BLaER1 (cell line): ENCODE measurements at regions not wholly inside any gene's neighbourhood (a gene's known extent, or its start where the extent isn't known, plus 50 kb on each side); places are given as distances from the start of the nearest gene placed in this dataset.

Experiments used
- H3K27ac ChIP-seq: shearing (Covaris generic); formaldehyde crosslinking; 2 replicates; pipeline ENCODE4 v1.8.1; 2022
- H3K27me3 ChIP-seq: shearing (Covaris generic); formaldehyde crosslinking; 2 replicates; pipeline ENCODE4 v1.8.1; 2022
- H3K36me3 ChIP-seq: shearing (Covaris generic); formaldehyde crosslinking; 2 replicates; pipeline ENCODE4 v1.8.1; 2022
- H3K4me1 ChIP-seq: shearing (Covaris generic); formaldehyde crosslinking; 2 replicates; pipeline ENCODE4 v1.8.1; 2022
- H3K4me2 ChIP-seq: shearing (Covaris generic); formaldehyde crosslinking; 2 replicates; pipeline ENCODE4 v1.8.1; 2022
- H3K4me3 ChIP-seq: shearing (Covaris generic); formaldehyde crosslinking; 2 replicates; pipeline ENCODE4 v1.8.1; 2022
- H3K9ac ChIP-seq: shearing (Covaris generic); formaldehyde crosslinking; 2 replicates; pipeline ENCODE4 v1.8.1; 2022
- H3K9me3 ChIP-seq: shearing (Covaris generic); formaldehyde crosslinking; 2 replicates; pipeline ENCODE4 v1.8.1; 2022
- H4K20me1 ChIP-seq: shearing (Covaris generic); formaldehyde crosslinking; 2 replicates; pipeline ENCODE4 v1.8.1; 2022
- Cebpa-rat ChIP-seq: shearing (Covaris generic); IDR thresholded peaks from 2 replicates; pipeline ENCODE4 v1.8.1; 2022

DNA sequence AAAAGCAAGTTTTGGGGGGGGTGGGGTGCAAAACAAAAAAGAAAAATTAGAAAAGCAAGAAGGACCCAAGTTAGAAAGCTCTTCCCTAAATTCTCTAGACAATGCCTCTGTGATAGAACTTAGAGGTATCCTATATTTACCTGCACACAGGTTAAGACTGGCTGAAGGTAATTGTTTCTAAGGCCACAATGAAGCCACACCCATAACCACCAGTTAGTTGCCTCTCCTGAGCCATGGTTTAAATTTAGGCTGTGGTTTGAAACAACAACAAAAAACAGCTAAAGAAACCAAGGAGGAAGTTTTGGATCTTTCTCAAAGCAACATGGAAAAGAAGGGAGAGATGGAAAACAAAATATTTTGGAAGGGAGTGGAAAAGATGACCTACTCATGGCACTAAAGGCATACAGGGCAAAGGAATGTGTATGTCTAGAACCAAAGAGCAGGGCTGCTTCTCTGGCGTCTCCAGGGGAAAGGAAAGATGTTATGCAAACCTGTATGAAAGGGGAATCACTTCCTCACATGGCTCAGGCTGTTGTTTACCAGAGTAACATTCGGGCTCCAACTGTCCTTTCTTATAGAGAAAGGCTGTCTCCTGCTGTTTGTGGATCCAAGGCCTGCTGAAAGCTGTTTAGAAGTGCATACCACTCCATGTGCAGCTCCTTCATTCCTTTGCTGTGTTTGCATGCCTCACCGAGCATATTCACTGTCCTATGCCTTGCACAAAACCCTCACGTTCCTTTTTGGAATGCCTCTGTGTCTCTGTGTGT is 408.9 kb upstream of the MPDZ start:
- H3K9me3 ChIP-seq, result peaks cover 18% of the 10 kb centered on the region
- H3K9ac ChIP-seq, result no peak overlapping the region
- H4K20me1 ChIP-seq, result no peaks in the 10 kb centered on the region
- no peaks in the 10 kb centered on the region for H3K36me3 ChIP-seq
- no peak overlapping the region for H3K27ac ChIP-seq
- H3K27me3 ChIP-seq, result no peaks in the 10 kb centered on the region
- no peak overlapping the region for H3K4me3 ChIP-seq
- peak overlapping the region; percentile 8; the same call in 1 of the 2 replicates for H3K4me2 ChIP-seq
- peaks cover 20% of the 10 kb centered on the region for H3K4me1 ChIP-seq
- no peak for TF ChIP-seq Cebpa-rat

DNA sequence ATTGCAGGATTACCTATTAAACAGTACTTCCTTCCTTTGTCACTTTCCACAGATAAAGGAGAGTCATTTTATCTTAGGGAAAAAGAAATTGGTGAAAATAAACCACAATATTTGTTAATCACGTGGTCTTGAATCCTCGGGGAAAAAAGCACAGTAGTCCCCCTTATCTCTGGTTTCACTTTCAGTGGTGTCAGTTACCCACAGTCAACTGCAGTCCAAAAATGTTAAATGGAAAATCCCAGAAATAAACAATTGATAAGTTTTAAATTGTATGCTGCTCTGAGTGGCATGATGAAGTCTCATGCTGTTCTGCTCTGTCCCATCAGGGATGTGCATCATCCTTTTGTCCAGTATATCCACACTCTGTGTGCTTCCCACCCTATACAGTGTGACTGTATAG is 405.2 kb upstream of the MPDZ start:
- no peak overlapping the region for H3K27ac ChIP-seq
- H3K36me3 ChIP-seq, result no peaks in the 10 kb centered on the region
- peaks cover 18% of the 10 kb centered on the region for H3K9me3 ChIP-seq
- H3K4me1 ChIP-seq, result peaks cover 20% of the 10 kb centered on the region
- H4K20me1 ChIP-seq, result no peaks in the 10 kb centered on the region
- no peak for TF ChIP-seq Cebpa-rat
- H3K27me3 ChIP-seq, result no peaks in the 10 kb centered on the region
- peak overlapping the region; percentile 46 for H3K4me2 ChIP-seq
- no peak overlapping the region for H3K4me3 ChIP-seq
- no peak overlapping the region for H3K9ac ChIP-seq

GRCh38 chr9:13677801-13678200 is 398.3 kb upstream of the MPDZ start:
- no peak overlapping the region for H3K9ac ChIP-seq
- H3K4me1 ChIP-seq, result no peaks in the 10 kb centered on the region
- no peak overlapping the region for H3K4me2 ChIP-seq
- no peaks in the 10 kb centered on the region for H3K36me3 ChIP-seq
- no peak for TF ChIP-seq Cebpa-rat
- no peaks in the 10 kb centered on the region for H3K27me3 ChIP-seq
- no peaks in the 10 kb centered on the region for H4K20me1 ChIP-seq
- no peak overlapping the region for H3K27ac ChIP-seq
- H3K4me3 ChIP-seq, result no peak overlapping the region
- no peaks in the 10 kb centered on the region; the same call in 1 of the 2 replicates for H3K9me3 ChIP-seq

DNA sequence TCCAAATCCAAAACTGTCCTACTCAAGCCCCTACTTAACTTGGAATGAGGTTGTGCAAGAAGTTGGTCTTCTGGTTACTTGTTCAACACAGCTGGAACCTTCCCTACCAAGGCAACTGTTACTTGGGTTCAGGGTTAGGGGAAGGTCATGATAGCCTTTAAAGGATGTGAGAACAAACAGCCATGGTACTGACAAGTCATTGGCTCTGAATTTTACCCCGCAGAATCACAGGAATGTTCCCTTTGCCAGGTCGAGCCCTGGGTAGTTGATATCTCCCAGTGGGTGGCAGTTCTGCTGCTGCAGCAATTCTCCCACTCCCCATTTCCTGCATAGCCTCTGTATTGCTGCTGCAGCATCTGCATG is 396.1 kb upstream of the MPDZ start:
- TF ChIP-seq Cebpa-rat, result no peak
- Histone ChIP-seq H3K9me3 (no peaks in the 10 kb centered on the region; the same call in 1 of the 2 replicates), H3K4me3 (no peak overlapping the region), H3K4me2 (no peak overlapping the region), H3K36me3 (no peaks in the 10 kb centered on the region), H3K27ac (no peak overlapping the region), H3K4me1 (no peaks in the 10 kb centered on the region), H4K20me1 (no peaks in the 10 kb centered on the region), H3K9ac (no peak overlapping the region), H3K27me3 (no peaks in the 10 kb centered on the region)

DNA sequence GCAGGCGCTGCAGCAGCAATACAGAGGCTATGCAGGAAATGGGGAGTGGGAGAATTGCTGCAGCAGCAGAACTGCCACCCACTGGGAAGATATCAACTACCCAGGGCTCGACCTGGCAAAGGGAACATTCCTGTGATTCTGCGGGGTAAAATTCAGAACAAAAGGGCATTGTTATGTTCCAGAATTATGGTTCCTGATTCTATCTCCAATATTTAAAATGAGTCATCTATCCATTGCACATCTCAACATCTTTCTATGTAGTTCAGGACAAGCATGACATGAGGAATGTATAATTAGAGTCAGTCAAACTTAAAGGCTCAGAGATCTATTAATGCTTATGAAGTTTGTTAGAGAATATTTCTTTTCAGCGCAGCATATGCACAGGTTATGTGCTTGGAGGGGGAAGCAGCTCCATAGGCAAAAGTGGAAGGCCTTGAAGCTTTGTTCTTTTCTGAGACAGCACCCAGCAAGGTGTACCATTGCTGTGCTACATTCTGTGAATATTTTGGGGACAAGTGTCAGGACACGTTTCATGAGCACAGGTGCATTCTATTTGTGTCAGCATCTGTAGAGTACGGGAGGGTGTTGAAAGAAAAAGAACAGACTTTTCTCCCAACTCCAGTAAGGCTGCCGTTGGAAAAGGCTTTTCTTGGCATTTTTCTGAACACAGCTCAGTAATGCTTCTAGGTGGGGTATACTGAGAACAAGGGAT is 395.6 kb upstream of the MPDZ start:
- Histone ChIP-seq H3K4me3 (no peak overlapping the region), H3K9ac (no peak overlapping the region), H3K27ac (no peak overlapping the region), H3K4me2 (no peak overlapping the region), H3K4me1 (no peaks in the 10 kb centered on the region), H4K20me1 (no peaks in the 10 kb centered on the region), H3K27me3 (no peaks in the 10 kb centered on the region), H3K9me3 (no peaks in the 10 kb centered on the region; the same call in 1 of the 2 replicates), H3K36me3 (no peaks in the 10 kb centered on the region)
- TF ChIP-seq Cebpa-rat, result no peak

- H3K4me1 ChIP-seq, result no peaks in the 10 kb centered on the region
- no peak overlapping the region for H3K27ac ChIP-seq
- no peaks in the 10 kb centered on the region for H4K20me1 ChIP-seq
- H3K36me3 ChIP-seq, result no peaks in the 10 kb centered on the region
- H3K9me3 ChIP-seq, result peaks cover 6% of the 10 kb centered on the region; the same call in 1 of the 2 replicates
- H3K9ac ChIP-seq, result no peak overlapping the region
- no peak overlapping the region for H3K4me2 ChIP-seq
- no peak for TF ChIP-seq Cebpa-rat
- H3K4me3 ChIP-seq, result no peak overlapping the region
- H3K27me3 ChIP-seq, result no peaks in the 10 kb centered on the region
Measured at GRCh38 chr9:13673348-13673747, 393.9 kb upstream of the MPDZ start.

DNA sequence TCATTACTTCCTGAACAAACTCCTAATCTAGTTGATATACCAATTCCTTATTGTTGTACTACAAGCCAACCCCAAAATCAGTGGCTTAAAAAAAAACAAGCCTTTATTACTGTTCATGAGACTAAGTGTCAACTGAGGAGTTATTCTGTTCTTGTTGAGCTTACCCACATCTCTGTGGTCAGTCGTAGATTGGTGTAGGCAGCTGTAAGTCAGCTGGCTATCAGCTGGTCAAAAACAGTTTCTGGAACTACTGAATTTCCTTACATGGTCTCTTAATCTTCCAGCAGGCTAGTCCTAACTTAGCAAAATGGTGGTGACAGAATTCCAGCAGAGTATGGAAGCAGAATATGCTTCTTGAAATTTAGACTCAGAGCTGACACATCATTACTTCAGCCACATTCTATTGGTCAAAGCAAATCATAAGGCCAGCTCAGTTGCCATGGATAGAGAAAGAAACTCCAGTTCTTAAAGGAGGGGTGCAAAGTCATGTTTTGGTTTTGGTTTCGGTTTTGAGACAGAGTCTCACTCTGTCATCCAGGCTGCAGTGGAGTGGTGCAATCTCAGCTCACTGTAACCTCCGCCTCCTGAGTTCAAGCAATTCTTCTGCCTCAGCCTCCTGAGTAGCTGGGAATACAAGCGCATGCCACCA is 386.1 kb upstream of the MPDZ start:
- Histone ChIP-seq H3K36me3 (no peaks in the 10 kb centered on the region), H3K4me2 (peak overlapping the region; percentile 22; the same call in 1 of the 2 replicates), H3K9ac (no peak overlapping the region), H3K27ac (no peak overlapping the region), H4K20me1 (no peaks in the 10 kb centered on the region), H3K9me3 (peaks cover 6% of the 10 kb centered on the region; the same call in 1 of the 2 replicates), H3K4me3 (no peak overlapping the region), H3K4me1 (no peaks in the 10 kb centered on the region), H3K27me3 (no peaks in the 10 kb centered on the region)
- no peak for TF ChIP-seq Cebpa-rat

- Histone ChIP-seq H3K4me3 (no peak overlapping the region), H3K4me2 (no peak overlapping the region), H4K20me1 (no peaks in the 10 kb centered on the region)
Measured at GRCh38 chr9:13661014-13661413, 381.5 kb upstream of the MPDZ start.

GRCh38 chr9:13651969-13652663 is 372.6 kb upstream of the MPDZ start:
- H3K4me1 ChIP-seq, result no peaks in the 10 kb centered on the region
- no peaks in the 10 kb centered on the region for H3K27me3 ChIP-seq
- H4K20me1 ChIP-seq, result no peaks in the 10 kb centered on the region
- H3K36me3 ChIP-seq, result no peaks in the 10 kb centered on the region
- H3K9ac ChIP-seq, result no peak overlapping the region
- peaks cover 6% of the 10 kb centered on the region; the same call in 1 of the 2 replicates for H3K9me3 ChIP-seq
- no peak overlapping the region for H3K4me3 ChIP-seq
- no peak overlapping the region for H3K4me2 ChIP-seq
- no peak overlapping the region for H3K27ac ChIP-seq
- TF ChIP-seq Cebpa-rat, result no peak

More at GRCh38 chr9:13661014-13661413, 381.5 kb upstream of the MPDZ start:
- TF ChIP-seq Cebpa-rat, result no peak
- H3K27me3 ChIP-seq, result no peaks in the 10 kb centered on the region
- H3K9me3 ChIP-seq, result no peaks in the 10 kb centered on the region
- H3K4me1 ChIP-seq, result no peaks in the 10 kb centered on the region
- H3K9ac ChIP-seq, result no peak overlapping the region
- no peak overlapping the region for H3K27ac ChIP-seq
- no peaks in the 10 kb centered on the region for H3K36me3 ChIP-seq
